GM12878 (cell line): ENCODE measurements at regions not wholly inside any gene's neighbourhood (a gene's known extent, or its start where the extent isn't known, plus 50 kb on each side); places are given as distances from the start of the nearest gene placed in this dataset.

Source experiments
- ATAC-seq: fragments of 200-7000 bp; cut with Tn5 transposase; 3 replicates; pipeline ENCODE4 v1.9.1; 2020; ENCODE audit warnings: mild to moderate bottlenecking, moderate library complexity
- BruUV-seq: library from RNA; stranded (reverse); fragments of 400-500 nt; replicated peaks from 2 replicates; lab custom pipeline; 2021; lab: Mats Ljungman, UMichigan
- CTCF ChIA-PET: fragments of 300-600 bp; sonication (Branson Sonifier 250); formaldehyde crosslinking; extraction: SDS; loops from one replicate; lab custom pipeline; 2021; ENCODE audit warnings: inconsistent platforms; lab: Yijun Ruan, JAX
- POLR2A ChIA-PET: fragments of 350-600 bp; formaldehyde crosslinking; extraction: SDS; loops from one replicate; lab custom pipeline; 2021; ENCODE audit warnings: inconsistent platforms; lab: Charles Lee
- RAD21 ChIA-PET: fragments of 300-600 bp; sonication (Branson Sonifier 250); formaldehyde crosslinking; loops from one replicate; lab custom pipeline; 2023; ENCODE audit warnings: antibody characterized with exemption; ENCODE audit not compliant: unreplicated experiment; lab: Charles Lee
- SMC1A ChIA-PET: fragments of 300-600 bp; sonication (Branson Sonifier 250); formaldehyde crosslinking; loops from one replicate; lab custom pipeline; 2023; ENCODE audit not compliant: unreplicated experiment, uncharacterized antibody; lab: Charles Lee
- DNase-seq: peaks from one replicate; pipeline ENCODE4 v3.0.0-alpha.2; 2011; ENCODE audit warnings: low read depth, low spot score
- FAIRE-seq: peaks from 3 replicates; lab custom pipeline; 2011; peaks lifted over from hg19 to GRCh38; lab: Jason Lieb, UNC
- H2AFZ ChIP-seq: 2 replicates; pipeline ENCODE4 v1.6.0; 2011; ENCODE audit warnings: low read depth, low read length, control low read depth; ENCODE audit not compliant: control insufficient read depth
- H3K27ac ChIP-seq: 2 replicates; pipeline ENCODE4 v1.5.1; 2011; ENCODE audit warnings: control low read depth; ENCODE audit not compliant: control insufficient read depth, insufficient read depth
- H3K27me3 ChIP-seq, 2 experiments: replicated peaks in 1 of 2; 2 replicates each; pipeline versions ENCODE4 v1.6.0 to v1.6.1; 2011; ENCODE audit warnings: low read length in 1 of 2; ENCODE audit not compliant: control insufficient read depth in 2 of 2, insufficient read depth in 2 of 2
- H3K36me3 ChIP-seq, 2 experiments: 2 replicates each; pipeline ENCODE4 v1.5.1; 2011; ENCODE audit warnings: low read length in 1 of 2; ENCODE audit not compliant: control insufficient read depth in 2 of 2, insufficient read depth in 2 of 2
- H3K4me1 ChIP-seq: 2 replicates; pipeline ENCODE4 v1.6.1; 2011; ENCODE audit warnings: mild to moderate bottlenecking, low read length, moderate library complexity, mixed read lengths; ENCODE audit not compliant: control insufficient read depth, insufficient read depth
- H3K4me2 ChIP-seq: 2 replicates; pipeline ENCODE4 v1.6.0; 2011; ENCODE audit warnings: control low read depth; ENCODE audit not compliant: control insufficient read depth, insufficient read depth
- H3K4me3 ChIP-seq: fragments of 200-600 bp; sonication (generic); 2 replicates; pipeline ENCODE4 v1.5.1; 2016
- H3K79me2 ChIP-seq: 2 replicates; pipeline ENCODE4 v1.6.0; 2011; ENCODE audit warnings: low read length; ENCODE audit not compliant: control insufficient read depth, insufficient read depth
- H3K9ac ChIP-seq: 2 replicates; pipeline ENCODE4 v1.8.0; 2011; ENCODE audit warnings: low read length, control low read depth, mixed read lengths; ENCODE audit not compliant: control insufficient read depth, insufficient read depth
- H3K9me3 ChIP-seq: replicated peaks from 3 replicates; pipeline ENCODE4 v1.5.1; 2011; ENCODE audit warnings: mild to moderate bottlenecking, low read length; ENCODE audit not compliant: control insufficient read depth, insufficient read depth
- H4K20me1 ChIP-seq: 2 replicates; pipeline ENCODE4 v1.6.0; 2011; ENCODE audit not compliant: control insufficient read depth, insufficient read depth
- ASH2L ChIP-seq: fragments of 300-600, 200-600 bp; sonication (generic); IDR thresholded peaks from 2 replicates; pipeline ENCODE4 v1.6.1; 2017; ENCODE audit warnings: low read depth, mild to moderate bottlenecking, borderline replicate concordance
- BHLHE40 ChIP-seq, 2 experiments: fragments of 450-650 bp in 1 of 2; IDR thresholded peaks; 2 replicates each; pipeline ENCODE4 v1.6.1; 2011 to 2017; ENCODE audit warnings: low read depth in 2 of 2, borderline replicate concordance in 1 of 2, improper control_type of control experiment in 1 of 2, low read length in 1 of 2, mild to moderate bottlenecking in 1 of 2
- BMI1 ChIP-seq: fragments of 450-650 bp; IDR thresholded peaks from 2 replicates; pipeline ENCODE4 v1.6.1; 2016; ENCODE audit warnings: mild to moderate bottlenecking, moderate library complexity, borderline replicate concordance
- IKZF2 ChIP-seq, 2 experiments: fragments of 450-650 bp; IDR thresholded peaks; 2 replicates each; pipeline ENCODE4 v1.6.1; 2017; ENCODE audit warnings: mild to moderate bottlenecking in 2 of 2, moderate library complexity in 2 of 2
- KAT2A ChIP-seq: conservative IDR thresholded peaks from 2 replicates; pipeline ENCODE4 v1.6.1; 2011; ENCODE audit warnings: low read depth, low read length; ENCODE audit not compliant: control insufficient read depth
- RUNX3 ChIP-seq: IDR thresholded peaks from 2 replicates; pipeline ENCODE4 v1.6.1; 2012; ENCODE audit warnings: low read length, inconsistent platforms
- SPI1 ChIP-seq: IDR thresholded peaks from 2 replicates; pipeline ENCODE4 v1.6.1; 2011; ENCODE audit warnings: low read depth, mild to moderate bottlenecking, low read length, moderate library complexity, borderline replicate concordance; ENCODE audit not compliant: insufficient read depth
- SRF ChIP-seq, 2 experiments: IDR thresholded peaks; 2 replicates each; pipeline ENCODE4 v1.6.1; 2011; ENCODE audit warnings: low read depth in 2 of 2, low read length in 2 of 2, mild to moderate bottlenecking in 1 of 2, moderate library complexity in 1 of 2
- TARDBP ChIP-seq: IDR thresholded peaks from 2 replicates; pipeline ENCODE4 v1.6.1; 2016; ENCODE audit warnings: borderline replicate concordance
- USF2 ChIP-seq: IDR thresholded peaks from 2 replicates; pipeline ENCODE4 v1.6.1; 2011; ENCODE audit warnings: low read depth, low read length, improper control_type of control experiment, borderline replicate concordance
- YY1 ChIP-seq: IDR thresholded peaks from 2 replicates; pipeline ENCODE4 v1.6.1; 2011; ENCODE audit warnings: low read depth, mild to moderate bottlenecking, low read length
- ZBED1 ChIP-seq: IDR thresholded peaks from 2 replicates; pipeline ENCODE4 v1.6.1; 2016; ENCODE audit warnings: borderline replicate concordance
- ZNF274 ChIP-seq: IDR thresholded peaks from one replicate; pipeline ENCODE4 v1.8.0; 2011; ENCODE audit not compliant: insufficient read length, insufficient read depth
- ZNF384 ChIP-seq: IDR thresholded peaks from 2 replicates; pipeline ENCODE4 v1.6.1; 2012; ENCODE audit warnings: low read depth, mild to moderate bottlenecking, low read length, improper control_type of control experiment, borderline replicate concordance
- ZZZ3 ChIP-seq: IDR thresholded peaks from 2 replicates; pipeline ENCODE4 v1.6.1; 2011; ENCODE audit warnings: low read depth; ENCODE audit not compliant: control insufficient read depth, insufficient read length
- WGBS: methylation state at CpG from one replicate; pipeline ENCODE4 v1.1.6; 2016; ENCODE audit warnings: low lambda C conversion rate; ENCODE audit not compliant: insufficient replicate concordance, insufficient coverage; ENCODE audit errors: missing lambda C conversion rate; 5-methylcytosine and 5-hydroxymethylcytosine counted together
- in situ Hi-C: fragments of 300-500 bp; cut with MboI; formaldehyde crosslinking; loops from 9 replicates; pipeline ENCODE4 v1.14.3; 2018; ENCODE audit warnings: mixed read lengths
- intact Hi-C: fragments of 100-400 bp; cut with micrococcal nuclease; formaldehyde crosslinking; loops from one replicate; pipeline ENCODE4 v1.14.2; 2022; ENCODE audit not compliant: unreplicated experiment
- TF ChIP-seq, protein P1 (sequence below): fragments of 450-650 bp; IDR thresholded peaks from 2 replicates; pipeline ENCODE4 v1.6.1; 2017; ENCODE audit warnings: antibody characterized with exemption, mild to moderate bottlenecking, moderate library complexity
- TF ChIP-seq, protein P2 (sequence below): fragments of 450-650 bp; IDR thresholded peaks from 2 replicates; pipeline ENCODE4 v1.6.1; 2018; ENCODE audit warnings: mild to moderate bottlenecking, low read depth, moderate library complexity; ENCODE audit not compliant: partially characterized antibody

DNA sequence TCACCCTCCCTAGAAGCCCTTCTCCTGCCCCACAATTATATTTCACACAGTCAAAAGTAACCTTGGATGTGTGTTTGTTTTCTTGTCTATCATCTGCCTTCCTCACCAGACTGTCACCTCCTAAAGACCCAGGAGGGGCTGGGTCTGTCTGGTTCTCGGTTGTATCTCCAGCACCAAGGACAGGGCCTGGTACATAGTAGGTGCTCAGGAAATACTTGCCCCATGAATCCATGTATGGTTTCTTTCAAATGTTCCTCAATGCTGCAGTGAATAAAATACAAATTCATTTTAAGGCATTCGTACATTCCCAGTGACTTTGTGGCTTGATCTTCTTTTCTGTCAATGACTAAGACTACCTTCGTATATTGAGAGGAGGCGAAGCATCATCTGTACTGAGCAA, 122.9 kb upstream of the ZNF716 start (continued):
- TF ChIP-seq BMI1 (no peak), ZNF384 (no peak), USF2 (no peak), KAT2A (no peak), BHLHE40 (IDR thresholded peaks at IDR 0.05; ENCODE audit: borderline replicate concordance in 1 of 2, low read depth in 2 of 2, low read length in 1 of 2) (no peak), SPI1 (no peak), ZZZ3 (no peak), TARDBP (no peak)
- TF ChIP-seq, protein P1, sequence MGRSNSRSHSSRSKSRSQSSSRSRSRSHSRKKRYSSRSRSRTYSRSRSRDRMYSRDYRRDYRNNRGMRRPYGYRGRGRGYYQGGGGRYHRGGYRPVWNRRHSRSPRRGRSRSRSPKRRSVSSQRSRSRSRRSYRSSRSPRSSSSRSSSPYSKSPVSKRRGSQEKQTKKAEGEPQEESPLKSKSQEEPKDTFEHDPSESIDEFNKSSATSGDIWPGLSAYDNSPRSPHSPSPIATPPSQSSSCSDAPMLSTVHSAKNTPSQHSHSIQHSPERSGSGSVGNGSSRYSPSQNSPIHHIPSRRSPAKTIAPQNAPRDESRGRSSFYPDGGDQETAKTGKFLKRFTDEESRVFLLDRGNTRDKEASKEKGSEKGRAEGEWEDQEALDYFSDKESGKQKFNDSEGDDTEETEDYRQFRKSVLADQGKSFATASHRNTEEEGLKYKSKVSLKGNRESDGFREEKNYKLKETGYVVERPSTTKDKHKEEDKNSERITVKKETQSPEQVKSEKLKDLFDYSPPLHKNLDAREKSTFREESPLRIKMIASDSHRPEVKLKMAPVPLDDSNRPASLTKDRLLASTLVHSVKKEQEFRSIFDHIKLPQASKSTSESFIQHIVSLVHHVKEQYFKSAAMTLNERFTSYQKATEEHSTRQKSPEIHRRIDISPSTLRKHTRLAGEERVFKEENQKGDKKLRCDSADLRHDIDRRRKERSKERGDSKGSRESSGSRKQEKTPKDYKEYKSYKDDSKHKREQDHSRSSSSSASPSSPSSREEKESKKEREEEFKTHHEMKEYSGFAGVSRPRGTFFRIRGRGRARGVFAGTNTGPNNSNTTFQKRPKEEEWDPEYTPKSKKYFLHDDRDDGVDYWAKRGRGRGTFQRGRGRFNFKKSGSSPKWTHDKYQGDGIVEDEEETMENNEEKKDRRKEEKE = no peak

DNA sequence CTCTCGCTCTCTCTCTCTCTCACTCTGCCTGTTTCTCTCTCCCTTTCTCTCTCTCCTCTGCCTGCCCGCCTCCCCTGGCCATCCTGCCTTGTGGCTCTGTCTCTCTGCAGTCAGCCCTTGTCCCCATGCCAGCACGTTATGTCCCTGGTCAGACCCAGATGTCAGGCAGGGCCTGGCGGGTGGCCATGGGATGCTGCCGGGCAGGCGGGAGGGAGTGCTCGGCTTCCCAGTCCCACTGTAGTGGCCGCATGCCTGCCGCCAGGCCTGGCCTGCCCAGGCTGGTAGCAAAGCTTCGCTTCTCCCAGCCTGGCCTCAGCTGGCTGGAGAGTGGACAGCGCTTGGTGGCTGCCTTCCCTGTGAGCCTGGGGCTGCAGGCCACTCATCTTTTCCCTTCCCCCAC, 121.5 kb upstream of the ZNF716 start:
- 45% methylated on average over 10 of the region's 11 CpGs for WGBS
- no peak overlapping the region for H3K4me2 ChIP-seq
- H3K27me3 ChIP-seq = no peaks in the 10 kb centered on the region
- H3K4me1 ChIP-seq = no peaks in the 10 kb centered on the region
- no peak overlapping the region for H3K27ac ChIP-seq
- intact Hi-C loops = no loop called here
- ChIA-PET SMC1A (no interaction called here), RAD21 (no interaction called here), CTCF (no interaction called here), POLR2A (no interaction called here)
- no peak overlapping the region for H3K9ac ChIP-seq
- H4K20me1 ChIP-seq = no peaks in the 10 kb centered on the region
- no peak overlapping the region for H2AFZ ChIP-seq
- FAIRE-seq = no peak
- no peak for DNase-seq
- BruUV-seq = no TSS peak
- no peak overlapping the region for H3K4me3 ChIP-seq
- no peaks in the 10 kb centered on the region; the same call in 2 of the 3 replicates for H3K9me3 ChIP-seq
- H3K79me2 ChIP-seq = no peaks in the 10 kb centered on the region
- in situ Hi-C loops = no loop called here
- H3K36me3 ChIP-seq = no peaks in the 10 kb centered on the region
- no peak for ATAC-seq
- TF ChIP-seq RUNX3 (no peak), YY1 (no peak), SRF (IDR thresholded peaks at IDR 0.05; ENCODE audit: low read depth in 2 of 2, low read length in 2 of 2) (no peak), IKZF2 (IDR thresholded peaks at IDR 0.05) (no peak), ASH2L (no peak), ZBED1 (no peak), ZNF274 (no peak)
- TF ChIP-seq, protein P2, sequence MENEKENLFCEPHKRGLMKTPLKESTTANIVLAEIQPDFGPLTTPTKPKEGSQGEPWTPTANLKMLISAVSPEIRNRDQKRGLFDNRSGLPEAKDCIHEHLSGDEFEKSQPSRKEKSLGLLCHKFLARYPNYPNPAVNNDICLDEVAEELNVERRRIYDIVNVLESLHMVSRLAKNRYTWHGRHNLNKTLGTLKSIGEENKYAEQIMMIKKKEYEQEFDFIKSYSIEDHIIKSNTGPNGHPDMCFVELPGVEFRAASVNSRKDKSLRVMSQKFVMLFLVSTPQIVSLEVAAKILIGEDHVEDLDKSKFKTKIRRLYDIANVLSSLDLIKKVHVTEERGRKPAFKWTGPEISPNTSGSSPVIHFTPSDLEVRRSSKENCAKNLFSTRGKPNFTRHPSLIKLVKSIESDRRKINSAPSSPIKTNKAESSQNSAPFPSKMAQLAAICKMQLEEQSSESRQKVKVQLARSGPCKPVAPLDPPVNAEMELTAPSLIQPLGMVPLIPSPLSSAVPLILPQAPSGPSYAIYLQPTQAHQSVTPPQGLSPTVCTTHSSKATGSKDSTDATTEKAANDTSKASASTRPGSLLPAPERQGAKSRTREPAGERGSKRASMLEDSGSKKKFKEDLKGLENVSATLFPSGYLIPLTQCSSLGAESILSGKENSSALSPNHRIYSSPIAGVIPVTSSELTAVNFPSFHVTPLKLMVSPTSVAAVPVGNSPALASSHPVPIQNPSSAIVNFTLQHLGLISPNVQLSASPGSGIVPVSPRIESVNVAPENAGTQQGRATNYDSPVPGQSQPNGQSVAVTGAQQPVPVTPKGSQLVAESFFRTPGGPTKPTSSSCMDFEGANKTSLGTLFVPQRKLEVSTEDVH = no peak
